GM20431 (cell line): ENCODE measurements at regions not wholly inside any gene's neighbourhood (a gene's known extent, or its start where the extent isn't known, plus 50 kb on each side); places are given as distances from the start of the nearest gene placed in this dataset.

Source experiments
- in situ Hi-C: fragments of 300-500 bp; cut with MseI, MboI; formaldehyde crosslinking; loops from one replicate; pipeline ENCODE4 v1.15.0; 2020; ENCODE audit warnings: low sequenced_read_pairs; ENCODE audit not compliant: unreplicated experiment

DNA sequence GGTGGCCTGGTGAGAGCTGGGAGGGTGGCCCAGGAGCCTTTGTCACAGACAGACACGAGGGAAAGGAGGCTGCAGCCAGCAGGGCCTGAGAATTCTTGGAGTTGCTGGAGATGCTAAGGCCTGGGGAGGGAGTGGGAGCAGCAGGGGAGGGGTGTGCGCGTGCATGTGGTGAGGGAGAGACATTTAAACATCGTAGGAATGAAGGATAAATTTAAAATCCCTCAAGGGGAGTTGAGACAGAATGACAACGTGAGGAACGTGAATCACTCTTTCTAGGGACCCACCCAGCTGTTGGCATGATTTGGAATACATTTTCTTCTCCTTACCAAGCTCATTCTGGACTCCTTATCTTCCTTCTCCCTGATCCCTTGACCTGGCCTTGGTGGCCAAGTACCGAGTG, 73.3 kb upstream of the CACNA1E start:
- in situ Hi-C loops, result loop anchor here (10.0 kb wide), 1 partner anchor 215 kb away; no protein-coding TSS in a partner anchor

DNA sequence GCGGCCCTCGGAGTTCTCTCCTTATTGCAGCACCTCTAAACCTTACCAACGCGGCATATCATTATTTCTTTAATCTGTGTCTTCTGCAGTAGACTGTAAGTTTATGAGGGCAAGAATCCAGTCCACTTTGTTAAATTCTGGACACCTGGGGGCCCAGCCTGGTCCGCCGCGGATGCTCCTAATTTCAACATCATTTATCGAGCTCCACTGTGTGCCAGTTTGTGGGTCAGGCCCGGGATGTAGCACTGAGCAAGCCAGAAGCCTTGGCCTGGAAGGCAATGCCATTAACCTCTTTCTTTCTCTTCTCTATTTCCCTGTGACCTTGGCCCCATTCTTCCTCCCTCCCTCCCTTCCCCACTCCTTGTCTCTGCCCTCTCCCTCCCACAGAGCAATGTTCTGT, 70.6 kb upstream of the CACNA1E start:
- in situ Hi-C loops, result loop anchor here (10.0 kb wide), 1 partner anchor 218 kb away; no protein-coding TSS in a partner anchor

GRCh38 chr1:181413195-181413815, 70.0 kb upstream of the CACNA1E start:
- in situ Hi-C loops, result loop anchor here (10.0 kb wide), 1 partner anchor 219 kb away; no protein-coding TSS in a partner anchor

DNA sequence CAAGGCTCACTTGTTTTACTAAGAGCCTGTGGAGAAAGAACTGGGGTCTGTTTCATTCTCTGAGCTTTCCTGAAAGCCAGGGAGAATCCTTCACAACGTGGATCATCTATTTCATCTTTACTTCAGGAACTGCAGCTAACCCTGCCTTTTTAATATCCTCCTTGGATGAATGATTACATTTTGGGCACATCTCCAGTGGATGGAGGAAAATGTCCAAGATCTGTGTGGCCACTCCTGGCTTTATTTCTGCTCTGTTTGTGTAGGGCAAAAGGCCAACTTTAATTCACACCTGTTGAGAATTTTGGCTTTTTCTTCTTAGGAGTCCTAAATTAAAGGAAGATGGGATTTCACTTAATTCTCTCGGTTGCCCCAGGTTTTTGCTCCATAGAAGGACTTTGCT, 69.5 kb upstream of the CACNA1E start:
- in situ Hi-C loops, result loop anchor here (10.0 kb wide), 1 partner anchor 219 kb away; no protein-coding TSS in a partner anchor

DNA sequence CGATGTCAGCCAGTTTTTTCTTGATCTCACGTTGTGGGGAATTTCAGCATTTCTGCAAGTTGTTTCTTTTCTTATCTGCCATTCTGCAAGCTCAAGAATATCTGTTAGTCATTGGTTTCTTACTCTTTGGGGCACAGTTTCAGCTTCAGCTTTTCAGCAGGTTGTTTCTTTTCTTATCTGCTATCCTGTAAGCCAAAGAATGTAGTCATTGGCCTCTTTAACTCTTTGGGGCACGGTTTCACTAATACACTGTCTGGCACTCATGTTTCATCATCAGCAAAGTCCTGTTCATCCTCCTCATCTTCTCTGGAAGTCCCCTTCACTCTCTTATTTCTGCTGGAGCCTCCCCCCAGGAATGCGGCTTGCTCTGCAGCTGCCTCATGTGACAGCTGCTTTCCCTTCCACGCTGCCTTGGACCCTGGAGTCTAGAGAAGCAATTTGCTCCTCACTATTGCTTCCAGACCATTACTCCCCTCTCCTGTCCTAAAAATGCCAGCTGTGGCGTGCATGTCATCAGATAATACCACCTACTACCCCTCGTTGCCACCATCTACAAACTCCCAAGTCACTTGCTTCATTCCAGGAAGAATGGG, 67.0 kb upstream of the CACNA1E start:
- in situ Hi-C loops, result loop anchor here (10.0 kb wide), 1 partner anchor 222 kb away; no protein-coding TSS in a partner anchor

DNA sequence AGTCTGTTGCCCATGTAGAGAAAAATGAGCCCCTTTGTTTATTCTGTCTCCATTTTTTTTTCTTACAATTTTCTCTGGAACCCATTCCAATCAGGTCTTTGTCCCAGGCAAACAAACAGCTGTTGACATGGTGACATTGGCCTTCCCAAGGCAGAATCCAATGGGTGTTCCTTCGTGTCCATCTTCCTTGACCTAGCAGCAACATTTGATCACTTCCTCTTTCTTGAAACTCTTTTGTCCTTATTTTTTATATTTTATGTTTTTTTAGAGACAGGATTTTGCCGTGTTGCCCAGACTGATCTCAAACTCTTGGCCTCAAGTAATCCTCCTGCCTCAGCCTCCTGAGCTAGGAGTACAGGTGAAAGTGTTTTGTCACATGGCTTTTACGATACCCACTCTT, 65.4 kb upstream of the CACNA1E start:
- in situ Hi-C loops, result loop anchor here (10.0 kb wide), 1 partner anchor 223 kb away; no protein-coding TSS in a partner anchor

- in situ Hi-C loops, result no loop called here
These were observed 59.9 kb upstream of the CACNA1E start for GRCh38 chr1:181423301-181423918.

- in situ Hi-C loops, result no loop called here
These were observed 58.4 kb upstream of the CACNA1E start for GRCh38 chr1:181424786-181425403.

DNA sequence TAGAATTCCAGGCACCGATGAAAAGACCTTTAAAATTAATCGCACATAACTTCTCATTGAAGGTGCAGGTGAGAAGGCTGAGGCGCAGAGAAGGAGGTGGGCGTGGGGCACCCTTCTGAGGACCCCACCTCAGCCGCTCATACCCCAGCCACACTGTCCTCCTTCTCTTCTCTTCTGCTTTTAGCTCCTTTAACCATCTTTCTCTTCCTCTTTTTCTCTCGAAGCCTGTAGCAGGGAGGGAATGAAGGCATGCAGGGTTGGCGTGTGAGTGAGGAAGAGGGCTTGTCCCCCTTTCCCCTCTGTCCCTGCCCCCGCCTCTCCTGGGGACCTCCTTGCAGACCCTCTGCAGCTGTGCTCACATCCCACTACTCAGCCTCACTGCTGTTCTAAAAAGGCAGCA, 57.8 kb upstream of the CACNA1E start:
- in situ Hi-C loops, result no loop called here

GRCh38 chr1:181429462-181429861, 53.9 kb upstream of the CACNA1E start:
- in situ Hi-C loops, result no loop called here

DNA sequence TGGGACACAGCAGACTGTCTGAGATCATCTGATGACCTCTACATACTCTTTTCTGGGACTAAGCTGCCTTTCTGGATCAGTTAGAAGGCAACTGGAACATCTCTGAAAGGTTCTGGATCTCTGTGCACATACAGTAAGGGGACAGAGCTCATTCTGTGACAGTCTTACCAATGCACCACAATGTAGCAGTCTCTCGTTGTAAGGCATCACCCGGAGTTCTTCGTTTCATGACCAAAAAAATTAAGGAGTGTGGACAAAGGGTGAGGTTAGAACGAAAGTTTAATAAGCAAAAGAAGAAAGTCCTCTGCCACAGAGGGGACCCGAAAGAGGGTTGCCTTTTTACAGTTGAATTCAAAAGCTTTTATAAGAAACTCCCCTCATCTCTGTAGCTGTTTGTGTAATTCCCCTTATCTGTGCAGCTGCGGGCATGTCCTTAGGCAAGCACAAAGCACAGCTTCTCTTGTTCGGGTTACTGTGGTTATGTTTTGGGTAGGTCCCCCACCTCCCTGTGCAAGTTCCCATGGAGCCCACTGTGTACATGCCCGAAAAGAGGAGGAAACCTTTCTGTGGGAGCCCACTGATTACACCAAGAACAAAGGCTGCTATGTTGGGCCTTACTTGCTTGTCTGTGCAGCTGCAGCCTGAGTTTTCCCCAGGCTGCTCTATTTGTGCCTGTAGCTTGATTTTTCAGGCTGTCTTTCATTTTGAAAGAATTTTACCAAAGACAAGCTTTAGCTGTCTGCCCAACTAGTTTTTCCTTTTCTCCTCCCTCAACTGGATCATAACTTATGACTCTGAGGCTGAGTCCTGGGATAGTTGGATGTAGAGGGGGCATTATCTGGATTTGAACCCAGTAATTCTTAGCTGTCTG, 53.1 kb upstream of the CACNA1E start:
- in situ Hi-C loops, result no loop called here
